Stimulated activated CD4-positive, alpha-beta T cell treated with anti-CD3 and anti-CD28 coated beads, Interleukin-4, amount 100 ng/mL, for 48 hours (primary cell): ENCODE measurements at regions not wholly inside any gene's neighbourhood (a gene's known extent, or its start where the extent isn't known, plus 50 kb on each side); places are given as distances from the start of the nearest gene placed in this dataset.

Source experiments
- DNase-seq, 2 donors: peaks; one replicate each; pipeline ENCODE4 v3.0.0-alpha.2; 2020; ENCODE audit warnings: low read depth in 2 of 2

DNA sequence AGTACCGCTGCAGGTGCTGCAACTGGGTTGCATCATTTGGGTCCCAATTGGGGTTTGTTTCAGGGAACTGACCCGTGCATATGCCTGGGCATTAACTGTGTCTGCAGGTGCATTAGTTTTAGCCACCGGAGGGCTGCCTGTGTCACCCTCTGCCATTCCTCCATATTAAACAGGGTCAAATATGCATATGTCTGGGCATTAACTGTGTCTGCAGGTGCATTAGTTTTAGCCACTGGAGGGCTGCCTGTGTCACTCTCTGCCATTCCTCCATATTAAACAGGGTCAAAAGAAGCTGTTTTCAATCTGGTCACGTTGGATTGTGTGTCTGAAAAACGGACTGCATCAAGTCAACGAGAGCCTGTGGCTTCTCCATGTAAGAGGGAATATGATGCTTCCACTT is 1317.0 kb downstream of the TMEM121 start:
- DNase-seq: no peak

DNA sequence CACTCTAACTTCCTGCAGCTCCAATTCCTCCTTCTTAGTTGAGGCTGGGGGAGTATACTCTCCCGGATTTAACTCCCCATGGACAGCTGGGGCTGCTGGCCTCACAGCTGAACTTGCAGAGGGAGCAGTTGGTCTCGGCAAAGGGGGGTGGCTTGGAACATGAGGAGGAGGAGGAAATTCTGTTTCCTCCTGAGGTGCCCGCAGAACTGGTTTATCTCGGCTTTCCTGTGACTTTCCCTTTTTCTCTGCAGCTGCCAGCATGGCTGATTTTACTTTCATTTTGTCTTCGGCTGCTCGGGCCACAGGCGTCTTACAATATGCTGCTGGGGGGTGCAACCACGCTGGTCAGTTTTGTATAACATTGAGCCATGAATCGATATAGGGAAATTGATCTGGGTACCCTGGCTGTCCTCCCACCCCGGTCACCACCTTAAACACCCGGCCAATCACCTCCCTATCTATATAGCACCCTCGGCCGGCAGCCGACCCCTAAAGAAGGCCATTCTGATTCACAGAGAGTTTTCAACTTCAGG is 1317.6 kb downstream of the TMEM121 start:
- no peak for DNase-seq

DNA sequence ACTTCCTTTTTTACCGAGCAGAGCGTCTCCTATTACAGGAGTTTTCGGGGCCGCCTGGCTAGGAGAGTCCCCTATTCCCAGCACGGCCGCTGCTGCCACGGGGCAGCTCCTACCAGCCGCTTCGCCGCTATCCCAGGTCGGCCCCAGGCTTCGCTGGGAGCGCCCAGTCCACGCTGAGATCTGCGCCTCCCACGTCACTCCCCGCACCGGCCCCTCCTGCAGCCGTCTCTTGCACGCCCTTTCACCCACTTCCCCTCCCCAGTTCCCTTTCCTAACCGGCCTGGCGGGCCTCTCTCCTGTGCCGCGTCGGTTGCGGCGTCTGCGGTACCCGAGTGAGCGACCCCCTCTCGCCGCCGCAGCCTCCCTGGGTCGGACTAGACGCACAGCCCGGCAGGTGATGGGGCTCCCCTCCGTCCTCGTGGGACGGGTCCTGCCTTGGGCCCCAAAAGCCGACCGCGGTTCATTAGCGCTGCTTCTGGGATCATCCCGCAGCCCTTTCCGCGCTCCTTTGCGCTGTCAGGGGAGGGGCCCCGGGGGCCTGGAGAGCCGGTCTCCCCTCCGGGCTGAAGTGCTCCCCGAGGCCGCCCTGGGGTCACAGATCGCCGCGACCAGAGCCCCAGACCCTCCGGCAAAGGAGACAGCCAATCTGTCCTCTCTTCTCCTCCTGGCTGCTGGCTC is 1318.4 kb downstream of the TMEM121 start:
- no peak for DNase-seq

DNA sequence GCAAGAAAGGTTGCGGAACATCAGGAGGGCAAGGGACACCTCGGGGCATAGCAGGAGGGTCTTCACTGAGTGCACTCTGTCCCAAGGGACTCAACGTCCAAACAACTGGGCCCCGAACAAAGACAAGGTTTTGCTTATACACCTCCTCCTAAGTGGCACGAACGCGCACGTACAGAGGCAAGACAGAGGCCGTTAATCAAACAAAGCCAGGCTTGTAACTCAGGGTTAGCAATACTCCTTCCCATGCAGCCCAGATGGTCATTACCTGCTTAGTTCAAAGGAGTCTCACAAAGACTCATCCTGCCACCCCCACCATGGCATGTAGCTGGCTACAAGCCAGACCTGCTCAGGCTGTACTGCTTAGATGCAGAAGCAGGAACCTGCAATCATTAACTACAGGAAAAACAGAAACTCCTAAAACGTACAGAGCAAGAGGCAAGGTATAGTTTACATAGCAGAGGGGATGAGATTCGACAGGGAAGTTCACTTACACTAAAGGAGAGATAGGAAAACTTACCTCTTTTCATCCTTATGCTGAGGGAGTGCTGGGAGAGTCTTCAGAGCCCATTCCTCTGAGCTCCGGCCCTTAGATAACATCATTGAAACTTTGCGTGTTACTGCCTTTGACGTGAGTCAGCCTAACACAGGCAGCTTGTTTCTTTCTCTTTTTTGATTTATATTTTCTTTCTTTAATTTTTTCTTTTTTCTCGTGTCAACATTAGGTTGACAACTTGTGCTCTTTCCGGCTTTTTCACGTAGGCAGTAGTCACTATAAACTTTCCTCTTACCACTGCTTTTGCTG is 1319.1 kb downstream of the TMEM121 start:
- DNase-seq: peak in 1 of 2 donors; percentile 40

DNA sequence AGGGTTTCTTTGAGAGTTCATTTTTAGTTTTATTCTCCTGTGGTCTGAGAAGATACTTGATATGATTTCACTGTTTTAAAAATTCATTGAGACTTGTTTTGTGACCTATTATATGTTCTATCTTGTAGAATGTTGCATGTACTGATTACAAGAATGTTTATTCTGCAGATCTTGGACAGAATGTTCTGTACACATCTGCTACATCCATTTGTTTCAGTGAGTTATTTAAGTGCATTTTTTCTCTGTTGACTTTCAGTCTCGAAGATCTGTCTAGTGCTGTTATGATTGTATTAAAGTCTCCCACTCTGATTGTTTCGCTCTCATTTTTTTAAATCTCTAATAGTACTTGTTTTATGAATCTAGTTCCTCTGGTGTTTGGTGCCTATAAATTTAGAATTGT is 1319.8 kb downstream of the TMEM121 start:
- no peak for DNase-seq

DNA sequence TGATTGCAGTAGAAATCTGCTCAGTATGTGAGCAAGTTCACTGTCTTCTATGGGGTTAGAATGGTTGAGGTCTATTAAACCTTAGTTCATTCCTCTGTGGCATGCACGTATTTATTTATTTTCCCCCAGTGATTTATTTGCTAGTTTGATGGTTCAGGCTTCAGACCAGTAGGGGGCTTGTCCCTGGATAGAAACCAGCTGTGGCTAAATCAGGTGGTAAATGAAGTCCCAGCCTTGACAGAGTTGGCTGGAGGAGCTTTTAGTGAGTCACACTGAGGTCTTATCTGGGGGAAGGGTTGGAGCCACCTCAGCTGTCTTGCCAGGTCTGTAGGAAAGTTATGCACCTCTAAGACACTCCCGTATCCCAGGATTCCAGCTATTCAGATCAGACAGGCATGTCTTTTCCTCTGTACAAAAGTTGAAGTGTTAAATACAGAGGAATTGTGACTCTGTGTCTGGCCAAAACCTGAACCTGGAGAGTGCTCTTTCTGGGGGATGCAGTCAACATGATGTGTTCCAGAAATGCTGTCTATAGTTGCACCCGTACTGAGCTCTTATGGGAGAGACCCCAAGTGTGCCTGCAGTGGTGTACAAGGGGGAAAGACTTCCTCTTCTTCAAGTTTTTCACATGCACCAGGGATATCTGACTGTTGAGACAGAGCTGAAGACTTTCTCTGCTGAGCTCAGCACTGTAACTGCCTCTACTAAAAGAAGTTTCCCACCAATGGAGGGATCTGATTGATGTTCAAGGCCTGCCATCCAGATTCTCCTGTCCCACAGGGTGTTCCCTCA is 1322.1 kb downstream of the TMEM121 start:
- DNase-seq: no peak

DNA sequence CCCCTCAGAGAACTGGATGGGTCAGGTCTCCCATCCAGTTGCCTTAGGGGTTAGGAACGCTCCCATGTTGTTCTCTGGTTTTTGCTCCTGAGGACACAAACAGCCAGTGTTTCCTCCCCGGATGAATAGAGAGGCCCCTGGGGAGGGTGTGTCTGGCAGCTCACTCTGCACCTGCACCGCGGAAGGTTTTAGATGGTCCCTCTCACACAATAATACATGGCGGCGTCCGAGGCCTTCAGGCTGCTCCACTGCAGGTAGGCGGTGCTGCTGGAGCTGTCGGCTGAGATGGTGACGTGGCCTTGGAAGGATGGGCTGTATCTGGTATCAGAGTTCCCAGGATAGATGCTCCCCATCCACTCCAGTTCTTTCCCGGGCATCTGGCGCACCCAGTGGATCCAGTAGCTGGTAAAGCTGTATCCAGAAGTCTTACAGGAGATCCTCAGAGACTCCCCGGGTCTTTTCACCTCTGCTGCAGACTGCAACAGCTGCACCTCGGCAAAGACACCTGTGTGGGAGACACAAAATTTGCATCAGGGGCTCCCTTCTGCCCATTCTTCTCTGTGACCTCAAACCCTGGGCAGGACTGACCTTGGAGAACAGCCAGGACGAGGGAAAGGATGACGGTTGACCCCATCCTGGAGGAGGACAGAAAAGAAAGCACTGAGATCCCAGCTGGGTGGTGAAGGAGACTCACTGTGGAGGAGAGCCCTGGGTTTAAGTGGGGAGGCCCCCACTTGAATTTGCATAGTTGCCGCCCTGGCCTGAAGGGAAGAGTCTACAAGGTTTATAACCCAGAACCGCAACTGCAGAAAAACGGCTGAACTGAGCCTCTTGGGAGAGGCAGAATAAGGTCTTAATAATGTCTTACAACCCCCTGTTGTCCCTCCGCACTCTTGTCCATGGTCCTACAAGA is 1324.8 kb downstream of the TMEM121 start:
- DNase-seq: no peak

DNA sequence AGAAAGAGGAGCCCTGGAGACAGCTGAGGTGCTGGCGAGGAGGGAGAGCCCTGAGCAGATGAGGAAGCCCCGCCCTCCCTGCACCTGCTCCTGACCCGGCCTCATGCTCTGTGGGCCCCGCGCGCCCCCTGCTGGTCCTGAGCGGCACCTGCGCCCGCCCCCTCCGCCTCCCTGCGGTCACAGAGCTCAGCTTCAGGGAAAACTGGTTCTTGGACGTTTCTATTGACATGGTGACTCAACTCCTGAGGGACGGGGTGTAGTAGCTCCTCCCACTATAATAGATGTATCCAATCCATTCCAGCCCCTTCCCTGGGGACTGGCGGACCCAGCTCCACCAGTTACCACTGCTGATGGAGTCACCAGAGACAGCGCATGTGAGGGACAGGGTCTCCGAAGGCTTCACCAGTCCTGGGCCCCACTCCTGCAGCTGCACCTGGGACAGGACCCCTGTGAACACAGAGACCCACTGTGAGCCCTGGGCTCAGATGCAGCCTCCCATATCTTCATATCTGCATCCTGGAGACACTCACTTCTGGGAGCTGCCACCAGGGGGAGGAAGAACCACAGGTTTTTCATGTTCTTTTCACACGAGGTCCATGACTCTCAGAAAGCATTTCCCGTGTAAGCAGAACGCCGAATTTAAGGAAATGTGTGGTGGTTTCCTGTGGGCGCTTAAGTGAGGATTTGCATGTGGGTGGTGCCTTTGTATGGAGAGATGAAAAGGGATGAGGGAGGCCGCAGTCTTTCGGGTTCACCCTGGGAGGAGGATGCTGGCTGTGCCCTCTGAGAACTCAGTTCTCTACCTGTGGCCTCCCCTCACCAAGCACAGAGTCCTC is 1346.4 kb downstream of the TMEM121 start:
- peak; percentile 85 to 89 for DNase-seq

DNA sequence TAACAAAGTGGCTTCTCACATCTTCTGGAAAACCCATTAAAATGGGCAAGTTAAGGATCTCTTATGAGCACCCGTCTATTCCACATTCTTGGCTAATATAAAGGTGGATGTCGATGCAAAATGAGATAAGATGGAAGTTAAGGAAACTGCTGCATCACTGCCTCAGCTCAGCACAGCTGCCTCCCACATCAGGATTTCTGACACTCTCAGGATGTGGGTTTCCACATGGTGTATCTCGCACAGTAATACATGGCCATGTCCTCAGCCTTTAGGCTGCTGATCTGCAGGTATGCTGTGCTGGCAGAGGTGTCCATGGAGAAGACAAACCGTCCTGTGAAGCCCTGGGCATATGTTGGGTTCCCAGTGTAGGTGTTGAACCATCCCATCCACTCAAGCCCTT is 1348.0 kb downstream of the TMEM121 start:
- no peak for DNase-seq

DNA sequence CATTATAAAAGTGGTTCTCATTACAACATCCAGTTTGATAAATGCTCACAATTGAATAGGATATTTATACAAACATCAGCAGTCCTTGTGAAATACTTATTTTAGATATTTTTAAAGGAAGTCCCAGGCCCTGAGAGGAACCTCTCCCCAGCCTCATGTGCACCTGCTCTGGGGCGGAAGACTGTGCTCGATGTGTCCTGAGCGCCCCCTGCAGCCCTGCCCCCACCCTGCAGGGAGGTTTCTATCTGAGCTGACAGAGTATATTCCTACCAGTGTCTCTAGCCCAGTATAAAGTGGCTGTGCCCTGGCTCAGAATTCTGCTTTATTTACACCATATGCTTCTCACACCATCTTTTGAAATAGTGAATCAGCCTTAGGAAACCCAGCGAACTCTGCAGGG is 1349.1 kb downstream of the TMEM121 start:
- peak in 1 of 2 donors; percentile 47 for DNase-seq

DNA sequence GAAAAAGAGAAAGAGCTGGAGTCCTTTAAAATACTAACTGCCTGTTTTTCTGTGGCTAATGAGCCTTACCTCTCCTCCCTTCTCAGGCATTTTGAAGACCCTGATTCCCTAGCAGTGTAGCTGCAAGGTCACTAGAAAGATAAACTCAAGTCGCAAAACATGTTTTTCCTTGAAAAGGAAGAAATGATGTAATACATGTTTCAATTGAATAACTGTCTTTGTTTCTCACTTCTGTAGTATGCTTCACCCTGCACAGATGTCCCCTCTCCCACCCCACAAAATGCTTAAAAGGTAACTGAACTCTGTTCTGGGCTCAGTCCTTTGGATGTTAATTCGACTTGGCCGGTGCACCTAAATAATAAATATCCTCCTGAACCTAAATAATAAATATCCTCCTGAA is 1350.3 kb downstream of the TMEM121 start:
- DNase-seq: no peak

DNA sequence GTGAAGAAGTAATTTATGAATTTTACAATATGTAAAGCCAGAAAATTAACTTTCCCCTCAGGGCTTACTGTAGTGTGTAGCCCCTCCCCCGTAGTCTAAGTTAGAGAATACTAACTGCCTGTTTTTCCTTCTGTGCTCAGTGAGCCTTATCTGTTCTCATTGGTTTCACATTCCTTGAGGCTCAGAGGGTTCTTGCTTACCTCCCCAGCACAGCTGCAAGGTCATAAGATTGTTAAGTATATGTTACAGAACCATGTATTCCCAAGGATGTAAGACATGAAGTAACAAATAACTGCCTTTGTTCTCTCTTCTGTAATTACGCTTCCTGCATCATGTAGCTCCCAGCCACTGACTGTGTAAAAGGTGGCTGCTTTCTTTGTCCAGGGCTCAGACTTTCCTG is 1351.1 kb downstream of the TMEM121 start:
- DNase-seq: no peak

DNA sequence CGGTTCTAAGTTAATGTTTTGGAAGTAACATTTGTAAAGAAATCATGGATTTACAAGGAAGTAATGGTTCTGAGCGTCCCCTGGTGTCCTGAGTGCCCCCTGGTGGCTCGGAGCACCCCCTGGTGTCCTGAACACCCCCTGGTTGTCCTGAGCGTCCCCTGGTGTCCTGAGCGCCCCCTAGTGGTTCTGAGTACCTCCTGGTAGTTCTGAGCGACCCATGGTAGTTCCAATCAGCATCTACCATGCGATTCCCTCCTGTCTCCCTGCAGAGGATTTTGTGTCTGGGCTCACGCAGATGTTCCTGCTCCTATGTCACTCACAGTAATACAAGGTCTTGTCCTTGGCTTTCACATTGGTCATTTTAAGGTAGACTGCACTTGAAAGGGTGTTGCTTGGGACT is 1352.9 kb downstream of the TMEM121 start:
- DNase-seq: peak; percentile 68

DNA sequence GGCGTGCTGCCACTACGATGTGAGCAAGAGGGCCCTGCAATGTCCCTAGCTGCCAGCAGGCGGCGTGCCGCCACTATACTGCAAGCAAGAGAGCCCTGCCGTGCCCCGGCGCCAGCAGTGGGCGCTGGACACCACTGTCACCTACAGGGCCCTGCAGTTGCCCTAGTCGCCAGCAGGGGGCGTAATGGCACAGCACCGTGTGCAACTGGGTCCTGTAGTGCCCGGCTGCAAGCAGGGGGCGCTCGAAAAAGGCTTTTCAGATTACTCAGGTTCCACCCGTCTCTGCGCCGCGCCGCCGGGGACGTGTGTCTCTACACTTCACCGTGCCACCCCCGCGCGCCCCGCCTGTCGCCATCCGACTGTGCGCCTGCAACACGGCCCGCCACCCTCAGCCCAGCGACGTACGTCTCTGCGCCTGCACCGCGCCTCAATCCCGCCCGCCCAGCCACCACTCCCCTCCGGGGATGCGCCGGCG is 1356.9 kb downstream of the TMEM121 start:
- peak; percentile 54 to 64 for DNase-seq
